ENCODE measurements at regions not wholly inside any gene's neighbourhood (a gene's known extent, or its start where the extent isn't known, plus 50 kb on each side); places are given as distances from the start of the nearest gene placed in this dataset.
A peak's percentile ranks its signal among the peaks of the same experiment; 100 is the strongest.

DNA sequence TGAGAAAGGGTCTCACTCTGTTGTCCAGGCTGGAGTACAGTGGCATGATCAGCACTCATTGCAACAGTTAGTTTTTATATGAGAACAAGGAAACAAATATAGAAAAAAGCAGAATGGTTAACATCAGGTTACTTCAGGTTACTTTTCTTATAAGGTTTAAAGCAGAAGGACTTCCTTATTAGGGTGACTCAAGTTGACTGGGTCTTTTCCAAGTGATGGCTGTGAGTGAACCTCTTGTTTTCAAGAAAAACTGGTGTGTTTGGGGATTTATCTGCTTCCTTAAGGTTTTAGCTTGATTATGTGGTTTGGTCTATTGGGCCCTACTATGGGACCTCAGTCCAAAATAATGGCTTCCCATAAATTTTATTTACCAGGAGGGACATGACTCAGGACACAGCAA is 99.2 kb downstream of the ARRDC3 start:
- DNase-seq (ENCODE audit: low spot score) = no peak

DNA sequence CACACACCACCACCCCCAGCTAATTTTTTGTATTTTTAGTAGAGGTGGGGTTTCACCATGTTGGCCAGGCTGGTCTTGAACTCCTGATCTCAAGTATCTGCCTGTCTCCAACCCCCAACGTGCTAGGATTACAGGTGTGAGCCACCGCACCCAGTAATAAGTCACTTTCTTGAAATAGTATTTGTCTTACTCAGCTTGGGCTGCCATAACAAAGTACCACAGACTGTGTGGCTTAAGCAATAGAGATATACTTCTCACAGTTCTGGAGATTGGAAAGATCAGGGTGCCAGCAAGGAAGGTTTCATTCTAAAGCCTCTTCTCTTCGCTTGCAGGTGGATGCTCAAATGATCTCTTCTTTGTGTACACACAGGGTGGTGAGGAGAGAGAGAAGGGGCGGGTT is 99.8 kb downstream of the ARRDC3 start:
- no peak for DNase-seq (ENCODE audit: low spot score)

DNA sequence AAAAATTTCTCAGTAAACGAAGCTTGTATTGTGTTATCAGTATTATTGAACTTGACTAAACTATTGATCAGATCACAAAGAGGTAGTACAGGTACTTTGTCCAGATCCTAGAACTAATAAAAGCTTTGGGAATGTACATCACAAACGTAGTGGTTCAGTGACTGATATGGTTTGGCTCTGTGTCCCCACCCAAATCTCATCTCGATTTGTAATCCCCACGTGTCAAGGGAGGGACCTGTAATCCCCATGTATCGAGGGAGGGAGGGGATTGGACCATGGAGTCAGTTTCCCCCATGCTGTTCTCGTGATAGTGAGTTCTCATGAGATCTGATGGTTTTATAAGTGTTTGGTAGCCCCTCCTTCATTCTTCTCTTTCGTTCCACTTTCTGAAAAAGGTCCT is 100.9 kb downstream of the ARRDC3 start:
- no peak for DNase-seq (ENCODE audit: low spot score)

DNA sequence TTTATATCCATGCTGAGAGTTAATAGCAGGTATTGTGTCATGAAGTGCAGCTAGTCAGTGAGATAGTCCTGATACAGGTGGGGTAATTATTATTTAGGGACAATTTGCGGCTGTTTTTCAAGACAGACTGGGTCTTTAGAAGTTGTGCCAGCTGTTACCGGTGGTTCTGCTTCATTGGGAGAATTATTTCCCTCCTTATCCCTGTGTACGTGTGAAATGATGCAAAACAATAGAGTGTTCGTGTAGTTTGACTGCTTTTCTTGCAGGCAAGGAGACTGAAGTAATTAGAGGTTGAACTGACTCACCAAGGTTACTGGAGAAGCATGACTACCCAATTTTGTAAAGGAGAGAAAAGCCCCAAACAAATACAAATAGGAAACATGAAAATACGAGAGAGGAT is 101.7 kb downstream of the ARRDC3 start:
- no peak for DNase-seq (ENCODE audit: low spot score)

DNA sequence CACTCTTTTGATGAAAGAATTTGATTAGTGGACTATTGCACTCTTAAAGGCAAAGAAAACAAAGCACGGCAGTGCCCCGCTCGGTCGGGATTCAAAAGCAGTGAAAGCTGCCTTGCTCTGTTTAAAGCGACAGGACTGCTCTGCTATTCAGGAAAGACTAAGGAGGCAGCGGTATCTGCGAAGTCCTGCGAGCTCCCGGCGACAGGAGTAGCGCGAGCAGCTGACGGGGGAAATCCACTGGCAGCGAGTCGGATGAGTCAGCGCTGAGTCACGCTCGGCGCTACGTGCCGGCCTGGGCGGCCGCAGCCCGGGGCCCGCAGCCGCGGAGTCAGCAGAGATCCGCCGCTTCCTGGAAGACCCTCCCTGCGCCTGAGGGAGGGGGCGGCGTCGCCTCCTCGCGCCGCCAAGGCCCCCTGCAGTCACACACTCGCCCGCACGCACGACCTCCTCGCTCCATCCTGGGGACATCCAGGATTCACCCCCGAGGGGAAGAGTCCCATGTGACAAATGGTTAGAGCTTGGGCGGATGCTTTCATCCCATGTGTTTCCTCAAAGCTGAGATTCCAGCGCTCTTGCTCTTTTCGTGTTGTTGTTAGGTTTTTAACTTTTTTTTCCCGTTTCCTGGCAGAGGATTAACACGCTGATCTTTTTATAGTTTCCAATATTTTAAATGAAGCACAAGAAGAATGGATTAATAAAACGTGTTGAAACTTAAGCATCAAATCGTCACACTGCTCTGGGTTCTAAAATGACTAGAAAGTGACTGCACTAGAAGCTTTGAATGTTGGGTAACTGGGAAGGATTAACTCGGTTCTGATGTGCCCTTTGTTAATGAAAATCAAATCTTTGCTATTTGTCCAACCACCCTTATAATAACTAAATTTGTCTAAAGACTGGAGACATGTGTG is 102.5 kb downstream of the ARRDC3 start:
- peak; percentile 95 for DNase-seq (ENCODE audit: low spot score)

DNA sequence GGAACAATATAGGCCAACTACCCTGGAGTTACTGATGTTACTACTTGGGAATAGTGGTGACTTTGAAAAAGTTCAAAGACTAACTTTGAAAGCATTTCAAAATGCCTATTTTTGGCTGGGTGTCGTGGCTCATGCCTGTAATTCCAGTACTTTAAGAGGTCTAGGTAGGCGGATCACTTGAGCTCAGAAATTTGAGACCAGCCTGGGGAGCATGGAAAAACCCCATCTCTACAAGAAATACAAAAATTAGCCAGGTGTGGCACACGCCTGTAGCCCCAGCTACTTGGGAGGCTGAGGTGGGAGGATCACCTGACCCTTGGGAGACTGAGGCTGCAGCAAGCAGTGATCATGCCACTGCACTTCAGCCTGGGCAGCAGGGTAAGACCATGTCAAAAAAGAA is 105.3 kb downstream of the ARRDC3 start:
- no peak for DNase-seq (ENCODE audit: low spot score)

DNA sequence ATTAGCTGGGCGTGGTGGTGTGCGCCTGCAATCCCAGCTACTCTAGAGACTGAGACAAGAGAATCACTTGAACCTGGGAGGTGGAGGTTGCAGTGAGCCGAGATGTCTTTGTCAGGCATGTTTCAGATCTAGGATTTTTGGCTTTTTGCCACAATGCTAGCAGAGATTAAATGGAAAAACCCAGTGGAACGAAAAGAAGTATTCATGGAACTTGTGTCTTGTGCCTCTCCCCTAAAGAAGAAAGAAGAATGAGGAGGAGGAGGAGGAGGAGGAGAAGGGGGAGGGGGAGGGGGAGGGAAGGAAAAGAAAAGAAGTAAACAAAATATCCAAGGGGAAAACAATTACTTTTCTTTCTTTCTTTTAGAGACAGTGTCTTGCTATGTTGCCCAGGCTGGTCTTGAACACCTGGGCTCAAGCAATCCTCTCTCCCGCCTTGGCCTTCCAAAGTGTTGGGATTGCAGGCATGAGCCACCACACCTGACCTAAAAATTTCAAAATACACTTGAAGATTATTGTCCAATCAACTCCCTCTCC is 106.0 kb downstream of the ARRDC3 start:
- no peak for DNase-seq (ENCODE audit: low spot score)

DNA sequence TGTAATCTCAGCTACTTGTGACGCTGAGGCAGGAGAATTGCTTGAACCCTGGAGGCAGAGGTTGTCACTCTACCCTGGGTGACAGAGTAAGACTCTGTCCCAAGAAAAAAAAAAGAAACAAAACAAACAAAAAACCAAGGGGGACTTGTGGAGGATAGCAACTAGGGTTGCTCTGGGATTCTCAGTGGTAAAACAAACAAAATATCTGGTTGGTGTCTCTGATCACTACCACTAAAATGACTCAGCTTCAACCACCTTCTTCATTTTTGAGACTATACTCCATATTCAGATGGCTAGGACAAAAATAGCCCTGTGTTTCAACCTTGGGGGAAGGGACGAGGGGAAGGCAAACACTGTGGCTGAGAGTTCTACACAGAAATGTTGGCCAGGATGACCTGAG is 110.3 kb downstream of the ARRDC3 start:
- DNase-seq (ENCODE audit: low spot score) = no peak

DNA sequence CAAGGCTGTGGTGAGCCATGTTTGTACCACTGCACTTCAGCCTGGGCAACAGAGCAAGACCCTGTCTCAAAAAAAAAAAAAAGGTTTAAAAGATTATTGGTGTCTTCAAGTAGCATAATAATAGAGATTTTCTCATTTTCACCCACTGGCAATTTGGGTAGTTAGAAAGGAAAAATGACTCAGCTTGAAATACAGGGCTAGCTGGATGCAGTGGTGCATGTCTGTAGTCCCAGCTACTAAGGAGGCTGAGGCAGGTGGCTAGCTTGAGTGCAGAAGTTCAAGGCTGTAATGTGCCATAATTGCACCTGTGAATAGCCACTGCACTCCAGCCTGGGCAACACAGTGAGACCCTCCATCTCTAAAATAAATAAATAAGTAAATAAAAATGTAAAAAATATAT is 111.1 kb downstream of the ARRDC3 start:
- no peak for DNase-seq (ENCODE audit: low spot score)

DNA sequence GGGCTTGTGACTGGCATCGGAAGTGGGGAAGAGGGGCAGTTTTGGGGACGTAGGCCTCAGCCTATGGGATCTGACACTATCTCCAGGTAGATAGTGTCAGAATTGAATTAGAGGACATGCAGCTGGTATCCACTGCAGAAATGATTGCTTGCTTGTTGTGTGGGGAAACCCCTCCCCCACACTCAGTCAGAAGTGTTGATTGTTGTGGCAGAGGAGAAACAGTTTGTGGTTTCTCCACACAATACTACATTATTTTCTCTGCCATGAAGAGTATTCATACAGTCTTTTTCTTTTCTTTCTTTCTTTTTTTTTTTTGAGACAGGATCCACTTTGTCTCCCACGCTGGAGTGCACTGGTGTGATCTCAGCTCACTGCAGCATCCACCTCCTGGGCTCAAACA is 113.9 kb downstream of the ARRDC3 start:
- peak; percentile 63 for DNase-seq (ENCODE audit: low spot score)

DNA sequence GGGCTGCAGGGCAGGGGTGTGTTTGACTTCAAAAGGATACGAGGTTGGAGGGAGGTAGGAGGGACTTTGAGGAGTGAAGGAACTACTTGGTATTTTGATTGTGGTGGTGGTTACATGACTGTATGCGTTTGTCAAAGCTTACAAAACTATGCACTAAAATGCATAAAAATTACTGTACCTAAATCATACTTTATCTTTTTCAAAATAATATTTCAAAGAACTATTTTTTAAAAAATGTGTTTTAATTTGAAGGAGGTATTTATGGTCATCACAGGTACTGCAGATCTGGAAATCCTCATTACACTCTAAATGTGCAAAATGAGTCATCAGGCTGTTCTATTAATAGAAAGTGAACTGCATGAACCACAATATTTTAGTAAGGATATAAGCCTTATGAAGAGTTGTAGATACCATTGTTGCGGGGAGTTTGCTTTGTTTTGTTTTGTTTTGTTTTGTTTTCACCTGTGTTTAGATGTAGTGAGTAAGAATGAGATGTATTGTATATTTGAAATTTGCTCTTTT is 116.9 kb downstream of the ARRDC3 start:
- no peak for DNase-seq (ENCODE audit: low spot score)

DNA sequence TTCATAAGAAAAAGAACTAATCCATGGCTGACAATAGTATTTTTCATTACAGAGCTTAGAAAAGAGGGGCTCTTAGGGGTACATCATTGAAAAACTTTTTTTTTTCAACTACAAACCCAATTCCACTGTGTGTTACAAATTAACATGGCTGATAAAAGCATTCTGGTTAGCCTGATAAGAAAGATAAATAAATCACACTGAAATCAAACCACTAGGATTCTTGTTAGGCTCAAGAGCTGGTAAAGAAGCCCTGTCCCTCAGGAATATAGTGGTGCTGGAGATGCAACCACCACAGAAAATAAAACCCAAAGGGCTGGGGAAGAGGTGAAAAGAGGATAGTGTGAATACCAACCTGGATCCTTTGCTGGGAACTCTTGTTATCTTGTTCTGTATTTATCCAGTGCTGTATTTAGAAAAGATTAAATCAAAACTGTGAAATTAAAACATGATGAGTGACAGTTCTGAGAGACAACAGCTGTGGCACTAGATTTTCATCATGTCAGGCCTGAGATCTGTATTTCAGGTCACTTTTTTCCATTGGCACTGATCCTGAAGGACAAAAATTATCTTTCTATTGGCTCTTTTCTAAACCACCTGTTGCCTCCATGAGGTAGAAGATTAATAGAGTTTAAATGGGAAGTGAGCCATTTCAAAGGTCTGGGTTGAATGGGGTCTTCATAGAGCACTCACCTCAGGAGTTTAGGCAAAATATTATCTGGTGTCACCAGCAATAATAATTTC is 118.6 kb downstream of the ARRDC3 start:
- DNase-seq (ENCODE audit: low spot score) = no peak

DNA sequence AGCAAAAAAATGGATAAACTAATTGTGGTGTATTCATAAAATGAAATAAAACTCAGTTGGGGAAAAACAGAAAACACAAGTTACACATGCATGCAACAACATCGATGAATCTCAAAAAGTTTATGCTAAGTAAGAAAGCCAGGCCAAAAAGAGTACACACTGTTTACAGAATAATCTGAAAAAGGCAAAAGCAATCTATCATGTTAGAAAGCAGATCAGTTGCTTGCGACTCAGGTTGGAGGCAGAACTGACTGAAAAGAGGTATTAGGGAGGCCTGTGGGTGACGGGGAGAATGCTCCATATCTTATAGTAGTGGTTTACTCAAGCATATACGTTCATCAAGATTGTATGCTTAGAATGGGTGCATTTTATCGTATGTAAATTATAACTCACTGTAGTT is 119.2 kb downstream of the ARRDC3 start:
- DNase-seq (ENCODE audit: low spot score) = no peak

DNA sequence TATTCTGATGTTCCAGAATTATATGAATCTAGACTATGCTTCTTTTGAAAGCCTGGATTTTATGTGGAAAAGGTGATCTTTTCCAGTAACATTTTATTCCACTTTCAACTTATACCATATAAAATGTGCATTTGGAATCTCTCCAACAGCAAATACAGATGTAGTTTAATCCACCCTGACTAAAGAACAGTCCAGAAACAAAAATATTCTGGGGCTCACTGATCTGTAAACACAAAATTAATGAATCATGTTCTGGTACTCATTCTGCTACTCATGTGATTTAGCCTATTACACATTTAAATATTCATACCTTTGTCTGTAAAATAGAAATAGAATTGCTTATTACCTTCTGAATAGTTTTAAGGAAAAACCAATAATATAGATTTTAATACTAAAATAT is 125.8 kb downstream of the ARRDC3 start:
- DNase-seq (ENCODE audit: low spot score) = no peak

DNA sequence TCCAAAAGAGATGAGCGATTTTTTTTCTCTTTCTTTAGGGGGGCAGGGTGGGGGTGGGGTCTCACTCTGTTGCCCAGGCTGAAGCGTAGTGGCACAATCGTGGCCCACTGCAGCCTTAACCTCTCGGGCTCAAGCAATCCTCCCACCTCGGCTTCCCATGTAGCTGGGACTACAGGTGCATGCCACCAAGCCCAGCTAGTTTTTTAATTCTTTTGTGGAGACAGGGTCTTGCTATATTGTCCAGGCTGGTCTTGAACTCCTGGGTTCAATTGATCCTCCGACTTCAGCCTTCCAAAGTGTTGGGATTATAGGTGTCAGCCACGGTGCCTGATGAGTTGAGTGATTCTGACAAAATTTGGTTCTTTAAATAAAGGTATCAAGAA is 127.0 kb downstream of the ARRDC3 start:
- DNase-seq (ENCODE audit: low spot score) = no peak

DNA sequence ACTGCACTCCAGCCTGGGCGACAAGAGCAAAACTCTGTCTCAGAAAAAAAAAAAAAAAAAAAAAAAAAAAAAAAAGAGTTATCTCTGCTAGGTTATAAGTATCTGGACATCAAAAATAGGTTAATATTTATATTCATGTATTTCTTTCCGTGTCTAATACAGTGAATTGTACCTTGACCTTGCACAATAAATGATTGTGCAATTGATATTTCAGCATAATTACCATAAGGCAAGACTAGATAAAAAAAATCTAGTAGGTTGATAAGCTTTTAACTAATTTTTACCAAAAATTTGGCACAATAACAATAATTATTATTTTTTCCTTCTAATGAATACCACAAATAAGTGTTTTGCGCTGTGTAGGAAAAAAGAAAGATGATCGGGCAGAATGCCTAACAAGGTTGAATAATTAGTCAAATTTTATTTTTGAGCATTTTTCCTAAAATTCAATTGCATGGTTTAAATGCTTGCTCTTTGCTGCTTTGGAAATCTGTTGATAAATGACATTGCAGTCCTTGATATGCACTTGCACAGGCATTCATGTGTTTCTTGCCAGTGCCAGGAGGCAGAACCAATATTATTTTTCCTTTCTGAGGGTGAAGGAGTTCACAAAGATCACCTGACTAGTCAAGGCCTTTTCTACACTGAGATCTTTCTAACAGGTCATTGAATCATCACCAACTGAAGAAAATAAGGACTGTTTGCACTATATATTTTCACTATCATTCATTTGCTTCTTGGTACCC is 127.5 kb downstream of the ARRDC3 start:
- DNase-seq (ENCODE audit: low spot score) = no peak

DNA sequence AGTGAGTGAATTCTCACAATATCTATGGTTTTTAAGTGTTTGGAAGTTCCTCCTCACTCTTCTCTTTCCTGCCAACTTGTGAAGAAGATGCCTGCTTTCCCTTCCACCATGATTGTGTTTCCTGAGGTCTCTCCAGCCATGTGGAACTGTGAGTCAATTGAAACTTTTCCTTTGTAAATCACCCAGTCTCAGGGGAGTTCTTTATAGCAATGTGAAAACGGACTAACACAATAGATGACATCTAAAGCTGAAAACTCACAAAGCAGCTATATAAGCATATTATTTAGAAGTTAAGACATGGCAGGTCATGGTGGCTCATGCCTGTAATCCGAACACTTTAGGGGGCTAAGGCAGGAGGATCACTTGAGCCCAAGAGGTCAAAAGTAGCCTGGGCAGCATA is 130.2 kb downstream of the ARRDC3 start:
- DNase-seq (ENCODE audit: low spot score) = no peak

DNA sequence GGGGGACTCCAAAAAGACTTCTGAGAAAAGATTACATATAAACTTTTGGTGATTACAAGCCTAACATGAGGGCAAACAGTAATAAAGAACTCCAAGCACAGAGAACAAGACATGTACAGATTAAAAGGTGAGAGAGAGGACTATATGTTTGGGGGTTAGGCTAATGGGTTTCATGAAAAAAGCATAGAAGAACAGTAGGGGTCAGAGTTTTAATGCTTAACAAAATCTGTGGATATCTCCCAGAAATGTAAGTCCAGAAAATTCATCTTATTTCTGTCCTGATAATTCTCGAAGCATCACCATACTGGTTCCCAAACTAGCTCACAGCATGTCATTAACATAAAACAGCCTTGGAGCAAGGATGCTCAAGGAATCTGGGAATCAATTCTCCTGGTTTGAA is 137.2 kb downstream of the ARRDC3 start:
- no peak for DNase-seq (ENCODE audit: low spot score)

DNA sequence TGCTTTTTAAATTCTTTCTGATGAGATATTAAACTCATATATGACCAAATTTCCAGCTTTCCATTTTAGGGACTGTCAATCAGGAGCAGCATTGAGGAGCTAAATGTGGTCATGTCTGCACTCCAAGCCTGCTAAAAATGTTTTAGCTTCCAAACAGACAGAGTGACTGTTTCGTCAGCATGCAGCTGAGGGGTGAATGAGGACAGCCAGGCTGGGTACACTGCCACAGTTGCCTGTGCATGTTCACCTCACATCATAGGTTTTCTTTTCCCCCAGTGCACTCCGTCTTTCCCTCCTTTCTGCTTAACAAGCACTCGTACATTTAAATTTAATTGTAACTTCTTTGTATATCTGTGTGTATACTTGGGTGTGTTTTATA is 138.1 kb downstream of the ARRDC3 start:
- DNase-seq (ENCODE audit: low spot score) = no peak

DNA sequence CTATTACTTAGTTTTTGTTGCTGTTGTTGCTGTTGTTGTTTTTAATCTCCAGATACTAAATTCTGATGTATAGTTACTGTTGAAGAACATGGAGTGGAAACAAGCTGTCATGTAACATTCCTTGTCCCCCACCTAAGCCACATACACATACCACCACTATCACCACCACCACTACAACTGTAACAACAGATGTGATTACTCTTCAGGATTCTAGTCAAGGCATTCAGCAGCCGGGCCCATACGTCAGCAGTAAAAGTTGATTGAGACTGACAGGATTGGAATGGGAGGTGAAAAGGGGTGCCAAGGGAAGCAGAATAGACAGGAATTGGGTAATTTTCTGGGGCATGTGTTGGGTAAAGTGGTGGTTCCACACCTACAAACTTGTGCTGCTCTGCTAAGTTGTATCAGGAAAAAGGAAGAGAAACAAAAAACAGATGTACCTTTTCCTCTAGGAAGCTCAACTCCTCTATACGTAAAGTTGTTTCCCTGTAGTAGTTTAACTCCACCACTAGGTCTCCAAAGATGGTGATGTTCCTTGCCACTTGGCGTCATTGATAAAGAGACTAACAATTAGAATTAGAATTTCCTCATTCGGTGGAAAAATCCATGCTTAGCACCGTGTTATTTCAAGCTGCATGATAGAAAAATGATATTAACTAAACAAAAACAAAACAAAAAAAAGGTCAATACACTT is 138.6 kb downstream of the ARRDC3 start:
- no peak for DNase-seq (ENCODE audit: low spot score)

DNA sequence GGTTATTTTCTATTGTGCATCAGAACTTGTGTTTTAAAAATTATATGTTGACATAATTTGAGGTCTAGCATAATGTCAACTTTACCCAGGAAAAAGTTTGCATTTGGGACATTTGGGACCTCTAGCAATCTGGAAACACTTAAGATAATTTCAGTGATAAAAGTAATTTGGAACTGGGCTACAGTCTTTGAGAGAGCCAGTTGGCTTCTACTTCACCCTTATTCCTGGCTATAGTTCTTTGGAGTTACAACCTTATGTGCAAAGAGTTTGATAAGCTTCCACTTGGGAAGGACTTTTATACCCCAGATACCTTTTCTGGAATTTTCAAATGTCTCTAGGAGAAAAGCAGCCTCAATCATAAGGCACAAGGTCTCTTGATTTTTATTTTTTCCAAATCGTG is 139.3 kb downstream of the ARRDC3 start:
- DNase-seq (ENCODE audit: low spot score) = no peak

DNA sequence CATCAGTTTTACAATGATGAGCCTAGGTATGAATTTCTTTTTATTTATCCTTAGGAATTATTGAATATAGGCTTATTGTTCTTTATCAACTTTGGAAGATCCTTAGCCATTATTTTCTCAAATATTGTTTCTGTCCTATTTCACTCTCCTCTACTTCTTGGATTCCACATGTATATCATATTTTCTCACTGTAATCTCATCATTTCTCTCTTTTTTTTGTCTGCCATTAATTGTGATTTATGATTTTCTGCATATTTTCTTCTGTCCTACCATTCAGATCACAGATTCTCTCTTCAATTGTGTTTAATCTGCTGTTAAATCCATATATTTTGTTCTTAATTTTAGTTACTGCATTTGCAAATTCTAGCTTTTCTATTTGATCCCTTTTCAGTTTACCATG is 139.8 kb downstream of the ARRDC3 start:
- no peak for DNase-seq (ENCODE audit: low spot score)
